ENCODE measurements at regions not wholly inside any gene's neighbourhood (a gene's known extent, or its start where the extent isn't known, plus 50 kb on each side); places are given as distances from the start of the nearest gene placed in this dataset.
"Not testable (repeated sequence)": the region's sequence is repeated elsewhere in the genome, so short reads cannot be mapped to it uniquely, and the experiment has no call there.

DNA sequence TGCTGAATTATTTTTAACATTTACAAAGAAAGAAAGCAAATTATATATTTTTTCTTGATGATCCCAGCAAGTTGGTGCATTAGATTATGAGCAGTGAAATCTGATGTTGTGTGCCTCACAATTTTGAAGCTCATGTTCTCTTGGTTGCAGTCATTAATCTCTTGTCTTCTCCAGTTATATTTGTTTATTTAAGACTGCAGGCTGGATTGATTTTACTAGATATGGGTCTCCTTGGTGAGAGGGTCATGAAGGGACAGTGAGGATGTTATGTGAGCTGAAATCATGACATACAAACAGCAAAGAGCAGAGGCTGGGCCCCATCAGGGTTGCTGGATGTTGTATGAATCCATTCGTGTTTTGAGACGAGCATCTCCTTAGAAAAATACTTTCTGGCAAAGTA is 64.2 kb upstream of the AKIRIN2 start:
- DNase-seq (ENCODE audit: low spot score), result peak; percentile 54

DNA sequence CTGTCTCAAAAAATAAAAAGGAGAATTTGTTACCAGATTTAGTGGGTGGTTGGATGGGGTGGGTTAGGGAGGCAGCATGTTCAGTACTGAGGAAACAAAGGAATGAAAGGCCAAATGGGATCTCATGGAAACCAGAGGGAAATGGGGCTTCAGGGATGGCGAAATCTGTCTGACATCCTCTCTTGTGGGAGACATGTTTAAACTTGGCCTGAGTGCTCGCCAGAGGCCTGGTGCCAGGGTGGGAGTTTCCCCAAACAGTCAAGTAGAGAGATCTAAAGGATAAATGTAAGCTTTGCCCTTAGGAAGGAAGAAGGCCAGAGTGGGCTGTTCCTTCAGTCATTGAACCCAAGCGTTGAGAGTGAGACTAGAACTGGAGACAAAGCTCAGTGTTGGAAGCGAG is 61.9 kb upstream of the AKIRIN2 start:
- no peak for DNase-seq (ENCODE audit: low spot score)

DNA sequence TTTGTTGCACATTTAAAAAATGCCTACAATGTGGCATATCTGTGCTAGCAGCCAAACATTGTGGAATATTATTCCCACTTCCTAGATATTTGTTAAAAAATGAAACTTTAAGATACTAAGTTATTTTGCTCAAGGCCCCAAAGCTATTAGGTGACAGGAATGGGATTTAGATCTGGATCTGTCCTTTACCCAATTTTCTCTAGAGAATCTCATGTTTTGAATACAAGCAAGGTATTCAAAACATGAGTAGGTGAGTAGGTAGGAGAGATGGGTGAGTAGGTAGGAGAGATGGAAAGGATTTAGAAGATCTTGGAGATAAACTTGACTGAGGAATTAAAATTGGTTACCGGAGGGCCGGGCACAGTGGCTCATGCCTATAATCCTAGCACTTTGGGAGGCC is 61.2 kb upstream of the AKIRIN2 start:
- DNase-seq (ENCODE audit: low spot score), result no peak

DNA sequence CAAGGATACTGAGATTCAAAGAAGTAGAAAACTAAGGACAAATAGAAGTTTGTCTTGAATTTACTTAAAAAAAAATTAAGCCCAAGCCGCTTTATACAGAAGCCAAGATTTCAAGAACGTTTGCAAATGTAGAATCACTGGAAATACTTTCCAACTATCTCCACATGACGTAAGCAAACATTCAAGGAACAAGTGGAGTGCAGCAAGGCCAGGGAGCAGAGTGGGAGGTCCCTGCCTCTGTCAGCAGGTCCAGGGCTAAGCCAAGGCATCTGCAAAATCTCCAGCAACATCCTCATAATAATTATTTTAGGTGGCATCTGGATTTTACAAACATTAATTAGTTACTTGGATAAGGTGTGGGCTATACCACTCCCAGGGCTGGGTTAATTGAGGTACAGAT is 60.1 kb upstream of the AKIRIN2 start:
- peak; percentile 13 for DNase-seq (ENCODE audit: low spot score)

DNA sequence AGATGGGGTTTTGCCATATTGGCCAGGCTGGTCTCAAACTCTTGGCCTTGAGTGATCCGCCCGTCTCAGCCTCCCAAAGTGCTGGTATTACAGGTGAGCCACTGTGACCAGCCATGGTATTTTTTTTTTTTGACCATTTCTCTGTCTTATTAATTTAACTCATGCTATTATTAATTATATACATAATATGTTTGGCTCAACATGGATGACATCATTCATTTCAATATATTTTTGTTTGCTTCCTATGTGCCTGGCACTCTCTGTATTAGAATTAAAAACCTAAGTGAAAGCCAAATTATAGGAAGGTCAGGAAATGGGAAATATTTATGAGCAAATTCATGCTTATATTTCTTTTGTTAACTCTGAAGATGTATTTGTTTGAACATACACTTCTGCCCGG is 55.8 kb upstream of the AKIRIN2 start:
- DNase-seq (ENCODE audit: low spot score), result no peak

DNA sequence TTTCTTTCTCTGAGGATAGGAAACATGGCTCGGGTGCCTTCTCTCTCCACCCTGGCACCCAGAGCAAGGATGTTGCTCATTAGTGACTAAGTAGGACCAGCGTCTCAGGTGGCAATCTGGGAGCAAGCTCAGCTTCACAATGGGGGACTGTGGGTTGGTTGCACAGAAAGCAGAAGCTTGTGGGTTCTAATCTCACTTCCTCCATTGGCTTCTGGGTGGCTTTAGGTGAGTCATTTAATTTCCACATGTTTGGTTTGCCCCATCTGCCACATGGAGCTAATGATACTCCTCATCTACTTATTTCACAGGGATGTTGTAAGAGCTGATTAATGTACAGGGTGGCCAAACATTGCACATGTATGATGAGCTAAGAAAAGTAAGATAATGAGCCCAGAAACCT is 54.8 kb upstream of the AKIRIN2 start:
- no peak for DNase-seq (ENCODE audit: low spot score)

DNA sequence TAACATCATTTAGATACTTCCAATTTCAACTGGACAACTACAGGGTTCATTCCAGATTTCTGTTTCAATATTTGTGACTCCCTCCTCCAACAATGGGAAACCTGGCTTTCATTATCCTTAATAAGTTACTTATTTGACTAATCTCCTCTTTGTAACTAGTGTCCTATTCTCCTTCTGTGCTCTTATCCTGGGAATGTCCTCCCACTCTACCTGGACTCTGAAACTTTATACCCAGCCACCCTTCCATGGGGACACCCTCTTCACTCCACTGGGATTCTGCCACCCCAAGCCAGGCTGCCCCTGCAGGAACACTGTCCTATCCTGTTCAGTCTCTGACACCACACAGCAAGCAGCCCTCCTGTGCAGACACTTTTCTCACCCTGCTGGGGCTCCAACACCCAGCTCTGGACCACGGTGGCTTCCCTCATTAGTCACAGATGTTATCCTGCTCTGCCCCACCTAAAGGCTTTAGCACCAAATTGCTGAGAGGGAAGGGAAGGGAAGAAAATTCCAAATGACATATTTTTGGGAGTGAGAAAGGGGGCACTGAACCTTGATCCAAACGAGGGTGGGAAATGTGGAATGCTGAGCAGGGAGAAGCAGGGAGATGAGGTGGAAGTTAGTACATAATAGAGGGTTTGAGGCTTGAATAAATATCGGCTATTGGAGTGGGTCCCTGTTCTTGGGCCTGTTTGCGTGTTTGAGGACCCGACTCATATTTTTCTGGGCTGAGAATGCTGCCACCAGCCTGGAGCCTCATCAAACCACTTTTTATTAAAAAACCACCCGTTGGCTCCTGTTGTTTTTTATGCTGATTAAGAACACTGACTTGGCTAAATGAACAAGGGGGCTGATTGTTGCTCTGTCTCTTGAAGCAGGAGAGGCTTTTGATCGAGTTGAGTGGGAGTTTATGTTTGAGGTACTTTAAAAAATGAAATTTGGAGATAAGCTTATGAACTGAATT is 54.0 kb upstream of the AKIRIN2 start:
- no peak for DNase-seq (ENCODE audit: low spot score)

DNA sequence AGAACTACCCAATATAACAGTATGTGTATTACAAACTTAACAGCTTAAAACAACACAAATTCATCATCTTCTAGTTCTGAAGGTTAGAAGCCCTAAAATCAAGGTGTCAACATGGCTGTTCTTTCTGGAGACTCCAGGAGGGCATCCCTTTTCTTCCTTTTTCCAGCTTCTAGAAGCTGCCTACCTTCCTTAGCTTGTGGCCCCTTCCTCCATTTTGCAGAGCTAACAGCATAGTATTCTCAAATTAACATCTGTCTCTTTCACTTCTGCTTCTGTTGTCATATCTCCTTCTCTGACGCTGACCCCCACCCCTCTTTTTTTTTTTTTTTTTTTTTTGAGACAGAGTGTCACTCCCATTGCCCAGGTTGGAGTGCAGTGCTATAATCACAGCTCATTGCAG is 52.8 kb upstream of the AKIRIN2 start:
- DNase-seq (ENCODE audit: low spot score), result no peak

DNA sequence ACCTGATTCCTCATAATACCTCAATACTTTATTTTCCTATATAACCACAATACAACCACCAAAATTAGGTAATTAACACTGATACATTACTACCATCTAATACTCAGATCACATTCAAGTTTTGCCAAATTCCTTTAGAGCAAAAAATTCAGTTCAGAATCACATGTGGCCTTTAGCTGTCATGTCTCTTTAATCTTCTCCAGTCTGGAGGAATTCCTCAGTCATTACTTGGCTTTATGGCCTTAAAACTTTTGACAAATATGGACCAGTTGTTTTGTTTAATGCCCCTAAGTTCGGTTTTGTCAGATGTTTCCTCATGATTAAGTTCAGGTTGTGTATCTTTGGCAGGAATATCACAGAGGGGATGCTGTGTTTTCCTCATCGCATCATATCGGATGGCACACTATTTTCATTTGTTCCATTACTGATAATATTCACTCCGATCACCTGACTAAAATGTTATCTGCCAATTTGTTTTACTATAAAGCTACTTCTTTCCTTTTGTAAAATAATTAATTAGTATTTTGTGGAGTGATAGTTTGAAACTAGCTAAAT is 51.2 kb upstream of the AKIRIN2 start:
- no peak for DNase-seq (ENCODE audit: low spot score)

DNA sequence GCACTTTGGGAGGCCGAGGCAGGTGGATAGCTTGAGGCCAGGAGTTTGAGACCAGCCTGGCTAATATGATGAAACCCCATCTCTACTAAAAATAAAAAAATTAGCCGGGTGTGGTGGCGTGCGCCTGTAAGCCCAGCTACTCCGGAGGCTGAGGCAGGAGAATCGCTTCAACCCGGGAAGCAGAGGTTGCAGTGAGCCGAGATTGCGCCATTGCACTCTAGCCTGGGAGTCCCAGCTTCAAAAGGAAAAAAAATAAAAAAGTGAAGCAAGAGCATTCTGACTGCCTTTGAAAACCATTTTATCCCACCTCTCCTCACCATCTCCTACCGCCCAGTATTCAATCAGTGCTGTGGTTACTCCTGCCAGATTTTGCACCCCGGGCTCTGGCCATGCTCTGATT is 50.5 kb upstream of the AKIRIN2 start:
- DNase-seq (ENCODE audit: low spot score), result not testable (repeated sequence)

Small RNA genes in the stretch of these regions (small RNA-seq; reads per million reads assigned to genes)
- gene RF00019 (0 reads per million in 2 experiments), gene RN7SL183P (0 to 0.04 reads per million in 2 experiments)
